ENCODE measurements at regions not wholly inside any gene's neighbourhood (a gene's known extent, or its start where the extent isn't known, plus 50 kb on each side); places are given as distances from the start of the nearest gene placed in this dataset.

DNA sequence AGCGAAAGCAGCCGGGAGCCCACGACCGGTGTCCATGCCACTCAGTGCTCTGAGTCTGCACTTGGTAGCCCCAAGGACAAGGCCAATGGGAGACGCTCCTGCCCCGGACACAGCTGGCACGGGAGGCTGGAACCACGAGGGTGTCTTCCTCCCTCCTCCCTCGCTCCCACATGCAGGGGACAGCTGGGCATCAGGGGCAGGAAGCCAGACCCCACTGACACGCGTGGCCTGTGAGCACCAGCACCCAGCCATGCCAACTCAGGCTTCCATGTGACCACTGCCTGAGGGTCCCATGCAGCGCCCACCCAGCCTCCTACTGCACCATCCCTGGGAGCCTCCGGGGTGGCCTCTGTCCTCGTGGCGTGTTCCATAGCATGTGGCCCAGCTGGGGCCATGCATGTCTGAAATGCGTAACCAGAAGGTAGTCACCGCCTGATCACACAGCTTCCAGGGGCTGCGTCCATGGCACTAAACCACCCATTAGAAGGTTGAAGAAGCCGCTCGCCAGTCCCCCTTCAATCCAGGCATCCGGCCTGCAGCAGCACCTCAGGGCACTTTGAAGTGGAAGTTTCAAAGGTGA lies 323.2 kb upstream of the SALL3 start:
- DNase-seq (ENCODE audit: low read depth), result no peak

- no peak for DNase-seq (ENCODE audit: low read depth)
Measured at GRCh38 chr18:78658531-78658930, 321.1 kb upstream of the SALL3 start.

GRCh38 chr18:78659057-78659456 lies 320.6 kb upstream of the SALL3 start:
- DNase-seq (ENCODE audit: low read depth), result no peak

DNA sequence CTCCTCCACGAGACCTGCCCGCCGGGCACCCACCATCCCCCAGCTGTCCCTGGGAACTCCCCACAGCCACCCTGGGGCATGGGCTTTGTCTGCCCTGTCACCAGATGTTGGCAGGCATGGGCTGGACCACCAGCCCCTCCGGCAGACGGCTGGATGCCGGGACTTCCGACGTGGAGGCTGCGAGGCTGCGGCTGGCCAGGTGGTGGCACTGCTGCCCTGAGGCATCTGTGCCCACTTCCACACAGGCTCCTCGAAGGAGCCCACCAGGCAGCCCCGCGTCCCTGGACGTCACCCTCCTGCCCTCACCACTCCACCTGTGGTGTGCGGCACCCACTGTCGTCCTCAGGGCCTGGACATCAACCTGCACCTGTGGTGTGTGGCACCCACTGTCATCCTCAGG lies 319.9 kb upstream of the SALL3 start:
- no peak for DNase-seq (ENCODE audit: low read depth)

DNA sequence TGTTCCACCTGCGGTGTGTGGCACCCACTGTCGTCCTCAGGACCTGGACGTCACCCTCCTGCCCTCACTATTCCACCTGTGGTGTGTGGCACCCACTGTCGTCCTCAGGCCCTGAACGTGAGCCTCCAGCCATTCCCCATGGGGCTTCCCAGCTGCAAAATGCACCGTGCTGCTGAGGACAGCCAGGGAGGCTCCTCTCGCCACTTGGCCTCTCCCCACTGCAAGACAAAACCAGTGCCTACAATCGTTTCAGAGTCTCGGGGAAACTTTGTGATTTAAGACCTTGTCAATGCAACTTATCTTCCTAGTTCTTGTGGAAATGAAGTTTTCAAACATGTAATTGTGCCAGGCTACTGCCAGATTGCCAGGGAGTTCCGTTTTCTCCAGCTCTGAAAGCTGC lies 319.3 kb upstream of the SALL3 start:
- DNase-seq (ENCODE audit: low read depth), result no peak

DNA sequence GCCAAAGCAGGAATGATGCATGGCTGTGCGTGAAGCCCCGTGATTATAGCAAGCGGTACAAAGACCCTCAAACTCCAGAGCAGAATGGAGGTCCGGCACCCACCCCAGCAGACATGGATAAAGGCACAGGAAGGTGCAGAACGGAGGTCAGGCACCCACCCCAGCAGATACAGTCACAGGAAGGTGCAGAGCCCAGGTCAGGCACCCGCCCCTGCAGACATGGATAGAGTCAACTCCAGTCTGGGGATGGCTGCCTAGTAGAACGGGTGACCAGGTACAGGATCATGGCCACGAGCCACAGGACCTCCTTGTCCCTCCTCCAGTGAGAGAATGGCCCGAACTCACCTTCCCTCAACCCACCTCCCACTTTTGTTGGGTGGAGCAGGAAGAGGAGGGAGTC lies 318.3 kb upstream of the SALL3 start:
- no peak for DNase-seq (ENCODE audit: low read depth)

DNA sequence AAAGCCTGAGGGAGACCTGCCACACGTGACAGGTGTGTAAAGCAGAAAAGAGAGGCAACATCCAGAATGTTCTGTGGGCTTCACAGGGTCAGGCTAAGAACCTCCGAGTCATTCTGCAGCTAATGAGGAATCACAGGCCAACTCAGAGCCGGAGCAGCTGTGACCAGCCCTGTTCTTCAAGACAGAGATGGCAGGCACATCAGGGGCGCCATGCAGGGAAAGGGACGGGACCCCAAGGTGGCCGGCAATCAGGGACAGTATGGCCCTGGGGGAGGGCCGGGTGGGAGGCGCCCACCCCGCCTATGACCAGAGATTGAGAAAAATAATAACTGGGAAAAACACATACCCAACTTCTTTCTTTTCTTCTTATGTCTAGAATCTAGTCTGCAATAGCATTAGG lies 316.7 kb upstream of the SALL3 start:
- no peak for DNase-seq (ENCODE audit: low read depth)

DNA sequence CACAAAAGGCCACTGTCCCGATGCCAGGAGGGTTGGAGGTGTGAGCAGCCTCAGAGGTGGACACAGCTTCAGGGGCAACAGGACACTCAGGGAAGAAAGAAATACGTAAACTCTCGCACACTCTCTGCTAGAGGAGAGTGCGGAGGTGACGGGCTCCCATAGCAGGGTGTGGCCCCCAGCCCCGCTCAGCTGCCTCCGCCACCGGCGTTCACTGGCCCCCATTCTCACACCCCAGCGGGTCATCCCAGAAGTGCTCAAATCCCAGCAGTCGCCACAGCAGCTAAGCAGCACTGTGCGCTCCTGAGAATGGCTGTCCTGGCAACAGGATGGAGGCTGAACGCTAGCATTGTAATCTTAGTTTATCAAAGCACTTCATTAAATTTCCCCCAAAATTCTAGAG lies 315.6 kb upstream of the SALL3 start:
- DNase-seq (ENCODE audit: low read depth), result no peak

GRCh38 chr18:78664848-78665247 lies 314.8 kb upstream of the SALL3 start:
- no peak for DNase-seq (ENCODE audit: low read depth)

- no peak for DNase-seq (ENCODE audit: low read depth)
Measured at GRCh38 chr18:78665644-78666043, 314.0 kb upstream of the SALL3 start.

GRCh38 chr18:78666666-78667335 lies 312.8 kb upstream of the SALL3 start:
- no peak for DNase-seq (ENCODE audit: low read depth)

- no peak for DNase-seq (ENCODE audit: low read depth)
Measured at GRCh38 chr18:78670778-78671391, 308.7 kb upstream of the SALL3 start.

- no peak for DNase-seq (ENCODE audit: low read depth)
Measured at GRCh38 chr18:78671551-78671950, 308.1 kb upstream of the SALL3 start.

- no peak for DNase-seq (ENCODE audit: low read depth)
Measured at GRCh38 chr18:78672862-78673446, 306.7 kb upstream of the SALL3 start.

- no peak for DNase-seq (ENCODE audit: low read depth)
Measured at GRCh38 chr18:78673516-78674321, 305.9 kb upstream of the SALL3 start.

DNA sequence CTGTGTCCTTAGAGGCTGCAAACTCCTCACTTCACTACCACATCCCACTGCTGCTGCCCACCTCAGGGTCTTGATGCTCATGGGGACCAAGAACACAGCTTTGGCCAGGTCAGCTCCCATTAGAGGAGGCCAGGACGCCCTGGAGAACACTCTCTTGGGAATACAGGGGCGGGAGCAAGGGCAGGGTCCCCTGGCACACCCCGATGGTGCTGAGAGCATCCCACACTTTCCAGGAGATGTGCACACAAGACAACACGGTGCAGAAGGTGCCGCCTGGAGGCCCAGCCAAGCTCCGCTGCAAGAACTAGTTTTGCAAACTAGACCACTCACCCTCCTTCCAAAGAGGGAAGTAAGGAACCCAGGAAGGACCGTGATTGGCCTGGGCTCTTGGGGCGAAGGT lies 304.4 kb upstream of the SALL3 start:
- no peak for DNase-seq (ENCODE audit: low read depth)

GRCh38 chr18:78676622-78677482 lies 302.8 kb upstream of the SALL3 start:
- no peak for DNase-seq (ENCODE audit: low read depth)

- DNase-seq (ENCODE audit: low read depth), result no peak
Measured at GRCh38 chr18:78677483-78678317, 301.9 kb upstream of the SALL3 start.

DNA sequence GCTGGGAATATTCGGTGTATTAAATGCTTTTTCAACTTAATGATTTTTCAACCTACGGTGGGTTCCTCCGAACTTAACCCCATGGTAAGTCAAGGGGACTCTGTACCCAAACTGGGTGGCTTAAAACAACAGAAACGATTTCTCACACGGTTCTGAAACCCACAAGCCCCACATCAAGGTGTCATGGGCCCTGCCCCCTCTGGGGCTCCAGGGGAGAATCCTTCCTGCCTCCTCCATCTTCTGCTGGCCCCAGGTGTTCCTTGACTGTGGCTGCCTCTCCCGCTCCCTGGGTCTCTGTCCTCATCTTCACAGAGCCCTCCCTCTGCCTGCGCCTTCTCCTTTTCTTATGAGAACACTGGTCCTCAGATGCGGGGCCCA lies 301.3 kb upstream of the SALL3 start:
- DNase-seq (ENCODE audit: low read depth), result no peak

- DNase-seq (ENCODE audit: low read depth), result no peak
Measured at GRCh38 chr18:78679031-78679430, 300.6 kb upstream of the SALL3 start.

Measured in activated gamma-delta T cell treated with anti-CD3 and anti-CD28 coated beads, Interleukin-2, amount 50 U/mL, for 16 hours (primary cell).